Liver (tissue), 7 donors: ENCODE measurements at regions not wholly inside any gene's neighbourhood (a gene's known extent, or its start where the extent isn't known, plus 50 kb on each side); places are given as distances from the start of the nearest gene placed in this dataset.

ENCODE experiments used
- DNase-seq: peaks from one replicate; pipeline ENCODE4 v3.0.0-alpha.2; 2017; ENCODE audit warnings: low spot score
- H3K27ac ChIP-seq, 2 donors: one replicate each; pipeline ENCODE4 v1.7.0; 2013; ENCODE audit warnings: inconsistent platforms in 2 of 2, low read length in 2 of 2, control low read depth in 1 of 2, low read depth in 1 of 2, mild to moderate bottlenecking in 1 of 2
- H3K27me3 ChIP-seq, 4 donors: one replicate each; pipeline versions ENCODE4 v1.6.1 to v1.7.0; 2013; ENCODE audit warnings: low read length in 3 of 4, inconsistent platforms in 1 of 4, mild to moderate bottlenecking in 1 of 4, moderate library complexity in 1 of 4; ENCODE audit not compliant: control insufficient read depth in 4 of 4, insufficient read depth in 4 of 4
- H3K36me3 ChIP-seq, 4 donors: one replicate each; pipeline versions ENCODE4 v1.6.1 to v1.7.0; 2013; ENCODE audit warnings: low read length in 3 of 4, mild to moderate bottlenecking in 3 of 4, low read depth in 1 of 4, moderate library complexity in 1 of 4; ENCODE audit not compliant: control insufficient read depth in 4 of 4, insufficient read depth in 3 of 4
- H3K4me1 ChIP-seq, 4 donors: one replicate each; pipeline versions ENCODE4 v1.6.1 to v1.7.0; 2013; ENCODE audit warnings: low read length in 3 of 4, mild to moderate bottlenecking in 3 of 4, moderate library complexity in 1 of 4; ENCODE audit not compliant: control insufficient read depth in 4 of 4, insufficient read depth in 4 of 4
- H3K4me3 ChIP-seq, 3 donors: one replicate each; pipeline versions ENCODE4 v1.6.1 to v1.7.0; 2013; ENCODE audit warnings: low read length in 3 of 3, control low read depth in 1 of 3, low read depth in 1 of 3, mild to moderate bottlenecking in 1 of 3
- H3K9ac ChIP-seq, 2 donors: one replicate each; pipeline ENCODE4 v1.7.0; 2013; ENCODE audit warnings: low read length in 2 of 2, mild to moderate bottlenecking in 2 of 2, moderate library complexity in 2 of 2, control low read depth in 1 of 2, low read depth in 1 of 2
- H3K9me3 ChIP-seq, 4 donors: one replicate each; pipeline versions ENCODE4 v1.6.1 to v1.7.0; 2013; ENCODE audit warnings: low read length in 3 of 4; ENCODE audit not compliant: control insufficient read depth in 4 of 4
- EGR1 ChIP-seq, 2 donors: IDR thresholded peaks; 2 replicates each; pipeline ENCODE4 v1.6.1; 2016 to 2018; ENCODE audit warnings: antibody characterized with exemption in 2 of 2, low read depth in 2 of 2
- FOXA2 ChIP-seq: IDR thresholded peaks from 2 replicates; pipeline ENCODE4 v1.6.1; 2016; ENCODE audit warnings: antibody characterized with exemption
- GABPA ChIP-seq, 2 donors: IDR thresholded peaks in 1 of 2; conservative IDR thresholded peaks in 1 of 2; 2 replicates each; pipeline ENCODE4 v1.6.1; 2016; ENCODE audit warnings: antibody characterized with exemption in 2 of 2, mild to moderate bottlenecking in 1 of 2, moderate library complexity in 1 of 2
- HNF4A ChIP-seq, 2 donors: conservative IDR thresholded peaks; 2 replicates each; pipeline ENCODE4 v1.6.1; 2016; ENCODE audit warnings: antibody characterized with exemption in 2 of 2, mild to moderate bottlenecking in 2 of 2
- HNF4G ChIP-seq: IDR thresholded peaks from 2 replicates; pipeline ENCODE4 v1.6.1; 2016; ENCODE audit warnings: antibody characterized with exemption
- JUND ChIP-seq, 2 donors: IDR thresholded peaks; 2 replicates each; pipeline ENCODE4 v1.6.1; 2016; ENCODE audit warnings: antibody characterized with exemption in 2 of 2
- NR2F2 ChIP-seq: IDR thresholded peaks from 2 replicates; pipeline ENCODE4 v1.6.1; 2016; ENCODE audit warnings: antibody characterized with exemption
- RAD21 ChIP-seq, 2 donors: IDR thresholded peaks; 2 replicates each; pipeline ENCODE4 v1.6.1; 2016; ENCODE audit warnings: antibody characterized with exemption in 2 of 2, mild to moderate bottlenecking in 2 of 2
- SP1 ChIP-seq: IDR thresholded peaks from 2 replicates; pipeline ENCODE4 v1.6.1; 2018; ENCODE audit warnings: antibody characterized with exemption, mild to moderate bottlenecking
- TAF1 ChIP-seq: conservative IDR thresholded peaks from 2 replicates; pipeline ENCODE4 v1.6.1; 2016; ENCODE audit warnings: antibody characterized with exemption, mild to moderate bottlenecking
- WGBS: extraction: QIAGEN DNeasy Blood & Tissue Kit; methylation state at CpG from one replicate; pipeline ENCODE4 v1.1.7; 2013; 5-methylcytosine and 5-hydroxymethylcytosine counted together
- TF ChIP-seq, protein P1 (sequence below): IDR thresholded peaks from 2 replicates; pipeline ENCODE4 v1.6.1; 2016; ENCODE audit warnings: antibody characterized with exemption
- TF ChIP-seq, protein P2 (sequence below): IDR thresholded peaks from 2 replicates; pipeline ENCODE4 v1.6.1; 2016; ENCODE audit warnings: antibody characterized with exemption, mild to moderate bottlenecking
- TF ChIP-seq, protein P3 (sequence below): IDR thresholded peaks from 2 replicates; pipeline ENCODE4 v1.6.1; 2016; ENCODE audit warnings: antibody characterized with exemption
- TF ChIP-seq, protein P4 (sequence below): IDR thresholded peaks from 2 replicates; pipeline ENCODE4 v1.6.1; 2016; ENCODE audit warnings: antibody characterized with exemption
- donor health status: healthy.
- donor health status: healthy.
- donor health status: healthy.
- donor health status: healthy.

DNA sequence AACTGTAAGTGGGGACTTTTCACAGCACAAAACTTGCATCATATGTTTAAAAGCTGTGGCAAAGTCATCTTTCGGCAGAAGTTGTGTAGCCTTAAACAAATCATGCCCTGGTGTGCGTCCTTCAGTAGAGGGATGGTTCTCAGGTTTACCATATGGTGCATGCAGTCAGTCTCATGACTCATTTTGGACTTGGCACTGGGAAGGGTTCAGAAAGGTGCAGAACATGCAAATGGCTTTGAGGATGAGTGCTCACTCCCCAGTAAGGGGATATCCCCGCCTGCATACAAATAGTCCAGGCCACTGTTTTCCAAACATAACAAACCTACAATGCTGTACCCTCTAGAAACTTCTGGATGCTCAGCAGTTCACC lies 260.3 kb downstream of the NDUFS4 start:
- no peak for DNase-seq
- no peaks in the 10 kb centered on the region for H3K27me3 ChIP-seq
- no peak overlapping the region for H3K9ac ChIP-seq
- no peaks in the 10 kb centered on the region for H3K9me3 ChIP-seq
- no peak overlapping the region for H3K27ac ChIP-seq
- TF ChIP-seq NR2F2 (no peak), RAD21 (IDR thresholded peaks at IDR 0.05) (no peak), HNF4A (conservative IDR thresholded peaks at IDR 0.05) (no peak), JUND (IDR thresholded peaks at IDR 0.05) (no peak), SP1 (no peak)
- TF ChIP-seq, protein P1, sequence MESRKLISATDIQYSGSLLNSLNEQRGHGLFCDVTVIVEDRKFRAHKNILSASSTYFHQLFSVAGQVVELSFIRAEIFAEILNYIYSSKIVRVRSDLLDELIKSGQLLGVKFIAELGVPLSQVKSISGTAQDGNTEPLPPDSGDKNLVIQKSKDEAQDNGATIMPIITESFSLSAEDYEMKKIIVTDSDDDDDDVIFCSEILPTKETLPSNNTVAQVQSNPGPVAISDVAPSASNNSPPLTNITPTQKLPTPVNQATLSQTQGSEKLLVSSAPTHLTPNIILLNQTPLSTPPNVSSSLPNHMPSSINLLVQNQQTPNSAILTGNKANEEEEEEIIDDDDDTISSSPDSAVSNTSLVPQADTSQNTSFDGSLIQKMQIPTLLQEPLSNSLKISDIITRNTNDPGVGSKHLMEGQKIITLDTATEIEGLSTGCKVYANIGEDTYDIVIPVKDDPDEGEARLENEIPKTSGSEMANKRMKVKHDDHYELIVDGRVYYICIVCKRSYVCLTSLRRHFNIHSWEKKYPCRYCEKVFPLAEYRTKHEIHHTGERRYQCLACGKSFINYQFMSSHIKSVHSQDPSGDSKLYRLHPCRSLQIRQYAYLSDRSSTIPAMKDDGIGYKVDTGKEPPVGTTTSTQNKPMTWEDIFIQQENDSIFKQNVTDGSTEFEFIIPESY: no peak
- WGBS: 93% methylated on average over 3 of the region's 3 CpGs
- no peaks in the 10 kb centered on the region for H3K36me3 ChIP-seq
- H3K4me1 ChIP-seq: no peaks in the 10 kb centered on the region
- no peak overlapping the region for H3K4me3 ChIP-seq

DNA sequence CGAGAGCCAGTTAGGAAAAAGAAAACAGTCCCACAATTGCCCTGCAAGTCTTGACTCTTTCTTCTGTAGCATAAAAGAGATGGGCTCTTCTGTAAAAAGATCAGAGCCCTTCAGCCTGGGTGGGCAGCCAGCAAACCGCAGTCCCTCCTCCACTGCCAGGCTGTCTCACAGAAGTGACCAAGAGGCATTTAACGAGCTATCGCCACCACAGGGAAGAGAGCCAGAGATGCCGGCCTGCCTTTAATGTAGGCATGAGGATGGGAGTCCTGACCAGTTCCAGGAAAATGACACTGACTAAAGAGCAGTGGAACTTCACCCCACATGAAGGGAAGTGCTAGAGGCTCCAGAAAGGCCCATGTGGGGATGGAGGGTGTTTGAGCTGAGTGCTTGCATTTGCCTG lies 264.6 kb downstream of the NDUFS4 start:
- WGBS: 88% methylated on average over 5 of the region's 5 CpGs
- H3K27me3 ChIP-seq: no peaks in the 10 kb centered on the region
- no peak overlapping the region for H3K4me3 ChIP-seq
- H3K36me3 ChIP-seq: no peaks in the 10 kb centered on the region
- TF ChIP-seq, protein P2, sequence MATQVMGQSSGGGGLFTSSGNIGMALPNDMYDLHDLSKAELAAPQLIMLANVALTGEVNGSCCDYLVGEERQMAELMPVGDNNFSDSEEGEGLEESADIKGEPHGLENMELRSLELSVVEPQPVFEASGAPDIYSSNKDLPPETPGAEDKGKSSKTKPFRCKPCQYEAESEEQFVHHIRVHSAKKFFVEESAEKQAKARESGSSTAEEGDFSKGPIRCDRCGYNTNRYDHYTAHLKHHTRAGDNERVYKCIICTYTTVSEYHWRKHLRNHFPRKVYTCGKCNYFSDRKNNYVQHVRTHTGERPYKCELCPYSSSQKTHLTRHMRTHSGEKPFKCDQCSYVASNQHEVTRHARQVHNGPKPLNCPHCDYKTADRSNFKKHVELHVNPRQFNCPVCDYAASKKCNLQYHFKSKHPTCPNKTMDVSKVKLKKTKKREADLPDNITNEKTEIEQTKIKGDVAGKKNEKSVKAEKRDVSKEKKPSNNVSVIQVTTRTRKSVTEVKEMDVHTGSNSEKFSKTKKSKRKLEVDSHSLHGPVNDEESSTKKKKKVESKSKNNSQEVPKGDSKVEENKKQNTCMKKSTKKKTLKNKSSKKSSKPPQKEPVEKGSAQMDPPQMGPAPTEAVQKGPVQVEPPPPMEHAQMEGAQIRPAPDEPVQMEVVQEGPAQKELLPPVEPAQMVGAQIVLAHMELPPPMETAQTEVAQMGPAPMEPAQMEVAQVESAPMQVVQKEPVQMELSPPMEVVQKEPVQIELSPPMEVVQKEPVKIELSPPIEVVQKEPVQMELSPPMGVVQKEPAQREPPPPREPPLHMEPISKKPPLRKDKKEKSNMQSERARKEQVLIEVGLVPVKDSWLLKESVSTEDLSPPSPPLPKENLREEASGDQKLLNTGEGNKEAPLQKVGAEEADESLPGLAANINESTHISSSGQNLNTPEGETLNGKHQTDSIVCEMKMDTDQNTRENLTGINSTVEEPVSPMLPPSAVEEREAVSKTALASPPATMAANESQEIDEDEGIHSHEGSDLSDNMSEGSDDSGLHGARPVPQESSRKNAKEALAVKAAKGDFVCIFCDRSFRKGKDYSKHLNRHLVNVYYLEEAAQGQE: no peak
- TF ChIP-seq GABPA (IDR thresholded peaks at IDR 0.05 in 1 of 2, conservative IDR thresholded peaks at IDR 0.05 in 1 of 2) (no peak), NR2F2 (no peak), JUND (IDR thresholded peaks at IDR 0.05) (no peak), EGR1 (IDR thresholded peaks at IDR 0.05; ENCODE audit: low read depth in 2 of 2) (no peak), HNF4A (conservative IDR thresholded peaks at IDR 0.05) (no peak), SP1 (no peak), FOXA2 (no peak), TAF1 (no peak), RAD21 (IDR thresholded peaks at IDR 0.05) (no peak), HNF4G (no peak)
- TF ChIP-seq, protein P3, sequence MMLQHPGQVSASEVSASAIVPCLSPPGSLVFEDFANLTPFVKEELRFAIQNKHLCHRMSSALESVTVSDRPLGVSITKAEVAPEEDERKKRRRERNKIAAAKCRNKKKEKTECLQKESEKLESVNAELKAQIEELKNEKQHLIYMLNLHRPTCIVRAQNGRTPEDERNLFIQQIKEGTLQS: no peak
- TF ChIP-seq, protein P4, sequence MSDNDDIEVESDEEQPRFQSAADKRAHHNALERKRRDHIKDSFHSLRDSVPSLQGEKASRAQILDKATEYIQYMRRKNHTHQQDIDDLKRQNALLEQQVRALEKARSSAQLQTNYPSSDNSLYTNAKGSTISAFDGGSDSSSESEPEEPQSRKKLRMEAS: no peak
- DNase-seq: no peak
- H3K9ac ChIP-seq: no peak overlapping the region
- no peaks in the 10 kb centered on the region for H3K4me1 ChIP-seq
- no peaks in the 10 kb centered on the region for H3K9me3 ChIP-seq
- H3K27ac ChIP-seq: no peak overlapping the region
